ENCODE measurements at regions not wholly inside any gene's neighbourhood (a gene's known extent, or its start where the extent isn't known, plus 50 kb on each side); places are given as distances from the start of the nearest gene placed in this dataset.

DNA sequence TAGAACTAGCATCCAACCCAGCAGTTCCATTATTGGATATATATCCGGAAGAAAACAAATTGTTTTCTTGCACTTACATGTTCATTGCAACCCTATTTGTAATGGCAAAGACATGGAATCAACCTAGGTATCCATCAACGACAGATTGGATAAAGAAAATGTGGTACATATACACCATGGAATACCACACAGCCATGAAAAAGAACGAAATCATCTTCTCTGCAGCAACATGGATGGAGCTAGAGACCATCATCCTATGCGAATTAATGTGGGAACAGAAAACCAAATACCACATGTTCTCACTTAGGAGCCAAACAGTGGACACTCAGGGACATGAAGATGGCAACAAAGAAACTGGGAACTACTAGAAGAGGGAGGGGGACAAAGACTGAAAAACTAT lies 352.7 kb downstream of the CDH2 start:
- WGBS, 2 donors (ENCODE audit: low coverage in 1 of 2): 85 to 100% methylated on average over 1 to 4 of the region's 4 CpGs
- H3K27me3 ChIP-seq: no peaks in the 10 kb centered on the region
- no peak for ATAC-seq
- H3K27ac ChIP-seq: no peak overlapping the region
- H3K4me1 ChIP-seq: no peaks in the 10 kb centered on the region
- TF ChIP-seq POLR2AphosphoS5 (IDR thresholded peaks at IDR 0.05): no peak
- TF ChIP-seq EP300 (IDR thresholded peaks at IDR 0.05): no peak
- TF ChIP-seq, protein P1, sequence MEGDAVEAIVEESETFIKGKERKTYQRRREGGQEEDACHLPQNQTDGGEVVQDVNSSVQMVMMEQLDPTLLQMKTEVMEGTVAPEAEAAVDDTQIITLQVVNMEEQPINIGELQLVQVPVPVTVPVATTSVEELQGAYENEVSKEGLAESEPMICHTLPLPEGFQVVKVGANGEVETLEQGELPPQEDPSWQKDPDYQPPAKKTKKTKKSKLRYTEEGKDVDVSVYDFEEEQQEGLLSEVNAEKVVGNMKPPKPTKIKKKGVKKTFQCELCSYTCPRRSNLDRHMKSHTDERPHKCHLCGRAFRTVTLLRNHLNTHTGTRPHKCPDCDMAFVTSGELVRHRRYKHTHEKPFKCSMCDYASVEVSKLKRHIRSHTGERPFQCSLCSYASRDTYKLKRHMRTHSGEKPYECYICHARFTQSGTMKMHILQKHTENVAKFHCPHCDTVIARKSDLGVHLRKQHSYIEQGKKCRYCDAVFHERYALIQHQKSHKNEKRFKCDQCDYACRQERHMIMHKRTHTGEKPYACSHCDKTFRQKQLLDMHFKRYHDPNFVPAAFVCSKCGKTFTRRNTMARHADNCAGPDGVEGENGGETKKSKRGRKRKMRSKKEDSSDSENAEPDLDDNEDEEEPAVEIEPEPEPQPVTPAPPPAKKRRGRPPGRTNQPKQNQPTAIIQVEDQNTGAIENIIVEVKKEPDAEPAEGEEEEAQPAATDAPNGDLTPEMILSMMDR (IDR thresholded peaks at IDR 0.05): no peak
- TF ChIP-seq POLR2A (IDR thresholded peaks at IDR 0.05): no peak
- no peaks in the 10 kb centered on the region for H3K9me3 ChIP-seq
- H3K4me3 ChIP-seq: no peak overlapping the region
- no peaks in the 10 kb centered on the region for H3K36me3 ChIP-seq

GRCh38 chr18:27823053-27823452 lies 353.9 kb downstream of the CDH2 start:
- Histone ChIP-seq H3K4me1 (no peaks in the 10 kb centered on the region), H3K36me3 (no peaks in the 10 kb centered on the region), H3K4me3 (no peak overlapping the region), H3K27ac (no peak overlapping the region), H3K27me3 (no peaks in the 10 kb centered on the region), H3K9me3 (no peaks in the 10 kb centered on the region)
- 70 to 83% methylated on average over 4 of the region's 4 CpGs for WGBS, 2 donors (ENCODE audit: low coverage in 1 of 2)
- no peak for ATAC-seq
- TF ChIP-seq POLR2A (IDR thresholded peaks at IDR 0.05) (no peak), POLR2AphosphoS5 (IDR thresholded peaks at IDR 0.05) (no peak), EP300 (IDR thresholded peaks at IDR 0.05) (no peak)
- TF ChIP-seq, protein P1 (IDR thresholded peaks at IDR 0.05): no peak

DNA sequence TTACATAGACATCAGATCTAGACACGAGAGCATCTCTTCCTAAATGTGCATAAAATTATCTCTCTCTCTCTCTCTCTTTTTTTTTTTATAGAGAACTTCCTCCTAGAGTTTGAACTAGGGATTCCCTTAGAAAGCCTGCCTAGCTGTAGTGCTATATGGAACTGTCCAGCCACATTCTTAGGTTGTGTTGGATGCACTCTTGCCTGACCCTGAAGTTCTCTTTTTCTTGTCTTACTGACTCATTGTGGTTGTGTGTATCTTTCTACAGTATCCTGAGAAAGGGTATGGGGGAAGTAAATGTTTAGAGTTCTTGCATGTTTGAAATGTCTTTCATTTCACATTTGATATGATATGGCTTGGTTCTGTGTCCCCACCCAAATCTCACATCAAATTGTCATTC lies 368.2 kb downstream of the CDH2 start:
- no peaks in the 10 kb centered on the region for H3K36me3 ChIP-seq
- H3K4me1 ChIP-seq: no peaks in the 10 kb centered on the region
- no peaks in the 10 kb centered on the region for H3K9me3 ChIP-seq
- no peak overlapping the region for H3K4me3 ChIP-seq
- 60 to 62% methylated on average over 1 of the region's 1 CpG for WGBS, 2 donors (ENCODE audit: low coverage in 1 of 2)
- ATAC-seq: no peak
- H3K27me3 ChIP-seq: no peaks in the 10 kb centered on the region
- TF ChIP-seq POLR2AphosphoS5 (IDR thresholded peaks at IDR 0.05): no peak
- TF ChIP-seq, protein P1 (IDR thresholded peaks at IDR 0.05): no peak
- no peak for TF ChIP-seq POLR2A (IDR thresholded peaks at IDR 0.05)
- TF ChIP-seq EP300 (IDR thresholded peaks at IDR 0.05): no peak
- H3K27ac ChIP-seq: no peak overlapping the region

GRCh38 chr18:27803957-27804356 lies 373.0 kb downstream of the CDH2 start:
- no peak for TF ChIP-seq POLR2A (IDR thresholded peaks at IDR 0.05)
- 77 to 82% methylated on average over 2 of the region's 2 CpGs for WGBS, 2 donors (ENCODE audit: low coverage in 1 of 2)

DNA sequence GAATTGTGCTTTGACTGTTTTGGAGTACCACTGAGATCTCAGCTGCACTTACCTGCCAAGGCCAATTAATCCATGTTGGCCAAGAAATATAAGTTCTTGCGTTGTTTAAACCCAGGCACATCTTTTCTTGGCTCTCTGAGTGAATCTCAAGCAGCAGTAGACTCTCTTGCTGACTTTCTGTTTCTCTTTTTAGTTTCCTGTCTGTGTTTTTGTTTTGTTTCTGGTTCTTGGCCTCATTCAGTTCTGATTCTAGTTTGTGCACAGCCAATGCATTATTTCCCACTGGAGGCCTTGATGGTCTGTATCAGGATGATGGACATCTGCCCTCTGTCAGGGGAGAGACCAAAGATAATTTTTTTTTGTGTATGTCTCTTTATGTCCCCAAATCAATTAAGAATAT lies 379.4 kb downstream of the CDH2 start:
- 64 to 100% methylated on average over 1 of the region's 1 CpG for WGBS, 2 donors (ENCODE audit: low coverage in 1 of 2)
- no peak for TF ChIP-seq POLR2A (IDR thresholded peaks at IDR 0.05)
- no peak for TF ChIP-seq POLR2AphosphoS5 (IDR thresholded peaks at IDR 0.05)
- TF ChIP-seq EP300 (IDR thresholded peaks at IDR 0.05): no peak
- TF ChIP-seq, protein P1 (IDR thresholded peaks at IDR 0.05): no peak
- Histone ChIP-seq H3K27me3 (no peaks in the 10 kb centered on the region), H3K4me3 (no peak overlapping the region), H3K9me3 (no peaks in the 10 kb centered on the region), H3K4me1 (no peaks in the 10 kb centered on the region), H3K36me3 (no peaks in the 10 kb centered on the region), H3K27ac (no peak overlapping the region)
- no peak for ATAC-seq

More at GRCh38 chr18:27803957-27804356, 373.0 kb downstream of the CDH2 start:
- no peaks in the 10 kb centered on the region for H3K27me3 ChIP-seq
- H3K36me3 ChIP-seq: no peaks in the 10 kb centered on the region
- no peak overlapping the region for H3K4me3 ChIP-seq
- no peaks in the 10 kb centered on the region for H3K4me1 ChIP-seq
- no peak for ATAC-seq
- H3K9me3 ChIP-seq: no peaks in the 10 kb centered on the region
- no peak overlapping the region for H3K27ac ChIP-seq
